ENCODE measurements at regions not wholly inside any gene's neighbourhood (a gene's known extent, or its start where the extent isn't known, plus 50 kb on each side); places are given as distances from the start of the nearest gene placed in this dataset.

DNA sequence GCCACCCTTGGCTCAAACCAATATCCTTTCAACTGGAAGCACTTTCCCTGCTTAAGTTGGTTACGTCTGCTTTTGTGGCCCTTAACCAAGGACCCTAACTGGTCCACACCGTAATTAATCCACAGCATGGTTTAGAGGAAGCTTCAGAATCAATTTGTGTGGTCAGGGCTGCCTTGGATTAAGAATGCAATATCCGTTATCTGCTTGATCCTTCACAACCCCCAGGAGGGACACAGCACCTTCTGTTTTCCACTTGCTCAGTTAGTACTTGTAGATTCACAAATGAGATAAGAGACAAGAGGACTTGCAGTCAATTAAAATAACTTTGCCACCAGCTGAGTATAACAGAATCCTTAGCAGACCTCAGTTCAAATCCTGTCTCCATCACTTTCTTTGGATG, 56.9 kb upstream of the LRP8 start:
- TF ChIP-seq, protein P1, sequence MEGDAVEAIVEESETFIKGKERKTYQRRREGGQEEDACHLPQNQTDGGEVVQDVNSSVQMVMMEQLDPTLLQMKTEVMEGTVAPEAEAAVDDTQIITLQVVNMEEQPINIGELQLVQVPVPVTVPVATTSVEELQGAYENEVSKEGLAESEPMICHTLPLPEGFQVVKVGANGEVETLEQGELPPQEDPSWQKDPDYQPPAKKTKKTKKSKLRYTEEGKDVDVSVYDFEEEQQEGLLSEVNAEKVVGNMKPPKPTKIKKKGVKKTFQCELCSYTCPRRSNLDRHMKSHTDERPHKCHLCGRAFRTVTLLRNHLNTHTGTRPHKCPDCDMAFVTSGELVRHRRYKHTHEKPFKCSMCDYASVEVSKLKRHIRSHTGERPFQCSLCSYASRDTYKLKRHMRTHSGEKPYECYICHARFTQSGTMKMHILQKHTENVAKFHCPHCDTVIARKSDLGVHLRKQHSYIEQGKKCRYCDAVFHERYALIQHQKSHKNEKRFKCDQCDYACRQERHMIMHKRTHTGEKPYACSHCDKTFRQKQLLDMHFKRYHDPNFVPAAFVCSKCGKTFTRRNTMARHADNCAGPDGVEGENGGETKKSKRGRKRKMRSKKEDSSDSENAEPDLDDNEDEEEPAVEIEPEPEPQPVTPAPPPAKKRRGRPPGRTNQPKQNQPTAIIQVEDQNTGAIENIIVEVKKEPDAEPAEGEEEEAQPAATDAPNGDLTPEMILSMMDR (IDR thresholded peaks at IDR 0.05; ENCODE audit: insufficient read depth, low read depth, low read length), result no peak
- DNase-seq (ENCODE audit: low read depth), result no peak
- no peak overlapping the region for H3K4me3 ChIP-seq (ENCODE audit: low read depth, low read length)

DNA sequence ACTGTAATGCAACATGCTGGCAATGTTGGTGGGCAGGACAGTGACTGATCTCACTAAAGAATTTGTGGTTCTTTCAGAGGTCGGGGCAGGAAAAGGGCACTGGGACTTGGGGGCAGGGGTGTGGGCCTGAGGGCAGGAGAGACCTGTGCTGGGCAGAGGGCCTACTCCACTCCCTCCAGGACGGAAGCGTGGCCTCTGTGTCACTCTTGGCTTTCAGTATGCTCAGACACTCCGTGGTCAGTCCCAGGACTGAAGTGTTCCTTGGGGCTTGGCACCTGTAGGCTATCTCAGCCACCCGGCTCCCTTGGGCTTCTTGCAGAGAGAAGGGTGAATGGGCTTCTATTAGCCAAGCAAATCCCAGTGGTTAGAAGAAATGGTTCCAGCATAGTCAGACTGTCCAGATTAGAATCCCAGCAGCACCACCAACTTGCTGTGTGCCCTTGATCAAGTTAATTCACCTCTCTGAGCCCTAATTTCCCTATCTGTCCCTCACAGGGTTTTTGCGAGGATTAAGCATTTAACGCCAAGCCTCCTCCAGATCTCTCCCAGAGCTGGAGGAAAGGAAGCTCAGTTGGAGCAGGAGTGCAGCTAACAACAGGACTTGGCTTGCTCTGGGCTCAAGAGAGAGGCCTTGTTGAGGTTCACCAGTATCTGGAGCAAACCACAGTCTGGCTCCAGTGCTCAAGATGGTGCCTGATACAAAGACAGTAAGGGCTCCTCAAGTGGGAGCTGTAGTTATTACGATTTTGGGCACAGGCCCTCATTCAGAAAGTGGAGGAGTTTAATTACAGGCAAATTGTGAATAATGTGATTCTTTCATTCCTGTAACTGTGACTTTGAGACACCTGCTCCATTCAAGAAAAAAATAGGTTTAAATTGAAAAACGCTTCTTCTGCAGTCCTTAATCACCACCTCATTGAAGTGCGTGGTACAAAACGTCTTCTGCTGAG, 57.7 kb upstream of the LRP8 start:
- TF ChIP-seq, protein P1 (IDR thresholded peaks at IDR 0.05; ENCODE audit: insufficient read depth, low read depth, low read length), result no peak
- no peak for DNase-seq (ENCODE audit: low read depth)
- H3K4me3 ChIP-seq (ENCODE audit: low read depth, low read length), result no peak overlapping the region

DNA sequence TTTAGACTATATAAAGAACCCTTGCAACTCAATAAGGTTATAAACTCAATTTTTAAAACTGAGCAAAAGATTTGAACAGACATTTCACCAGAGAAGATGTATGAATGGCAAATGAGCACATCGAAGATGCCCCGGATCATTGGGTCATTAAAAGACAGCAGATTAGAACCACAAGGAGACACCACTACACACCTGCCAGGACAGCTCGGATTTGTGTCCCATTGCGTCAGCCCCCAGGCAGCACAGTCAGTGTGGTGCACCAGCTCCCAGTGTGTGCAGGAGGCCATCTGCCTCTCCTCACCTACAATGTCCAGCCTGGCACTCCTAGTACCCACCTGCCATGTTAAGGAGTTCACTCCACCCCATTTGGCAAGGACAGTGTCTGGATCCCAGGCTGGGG, 61.1 kb upstream of the LRP8 start:
- DNase-seq (ENCODE audit: low read depth), result no peak
- H3K4me3 ChIP-seq (ENCODE audit: low read depth, low read length), result no peak overlapping the region
- TF ChIP-seq, protein P1 (IDR thresholded peaks at IDR 0.05; ENCODE audit: insufficient read depth, low read depth, low read length), result no peak

DNA sequence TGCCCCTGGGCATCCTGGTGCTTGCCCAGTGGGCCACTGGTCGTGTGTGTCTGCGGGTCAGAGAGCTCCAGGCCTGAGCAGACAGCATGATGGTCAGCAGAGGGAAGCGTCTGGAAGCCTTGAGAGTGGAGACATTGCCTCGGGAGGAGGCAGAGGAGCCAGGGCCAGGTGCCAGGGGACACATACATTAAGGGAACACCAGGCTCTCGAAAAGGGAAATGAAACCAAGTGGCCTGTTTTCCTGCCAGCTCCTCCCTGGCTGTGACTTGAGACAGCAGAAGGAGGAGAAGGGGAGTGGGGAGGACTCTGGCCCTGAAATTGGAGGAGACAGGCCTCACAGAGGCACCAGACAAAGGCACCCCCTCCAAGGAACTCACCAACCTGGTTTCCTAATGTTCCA, 62.4 kb upstream of the LRP8 start:
- TF ChIP-seq, protein P1 (IDR thresholded peaks at IDR 0.05; ENCODE audit: insufficient read depth, low read depth, low read length), result no peak
- no peak for DNase-seq (ENCODE audit: low read depth)
- H3K4me3 ChIP-seq (ENCODE audit: low read depth, low read length), result no peak overlapping the region

DNA sequence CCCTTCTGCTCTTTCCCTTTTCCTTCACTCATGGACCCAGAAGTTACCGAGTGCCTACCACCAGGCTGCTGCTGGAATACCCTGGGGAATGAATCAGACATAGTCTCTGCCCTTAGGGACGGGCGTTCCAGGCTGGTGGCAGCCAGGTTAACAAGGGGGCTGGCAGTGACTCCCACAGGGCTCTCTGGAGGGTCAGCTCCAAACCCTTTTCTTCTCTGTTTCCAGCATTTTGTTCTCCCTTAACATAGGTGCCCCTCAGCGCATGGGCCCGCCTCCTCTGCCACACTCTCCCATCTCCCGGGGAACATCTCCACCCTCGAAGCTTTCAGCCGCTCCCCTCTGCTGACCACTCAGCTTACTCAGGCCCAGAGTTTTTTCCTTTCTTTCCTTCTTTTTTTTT, 62.9 kb upstream of the LRP8 start:
- TF ChIP-seq, protein P1 (IDR thresholded peaks at IDR 0.05; ENCODE audit: insufficient read depth, low read depth, low read length), result no peak
- no peak for DNase-seq (ENCODE audit: low read depth)
- no peak overlapping the region for H3K4me3 ChIP-seq (ENCODE audit: low read depth, low read length)

DNA sequence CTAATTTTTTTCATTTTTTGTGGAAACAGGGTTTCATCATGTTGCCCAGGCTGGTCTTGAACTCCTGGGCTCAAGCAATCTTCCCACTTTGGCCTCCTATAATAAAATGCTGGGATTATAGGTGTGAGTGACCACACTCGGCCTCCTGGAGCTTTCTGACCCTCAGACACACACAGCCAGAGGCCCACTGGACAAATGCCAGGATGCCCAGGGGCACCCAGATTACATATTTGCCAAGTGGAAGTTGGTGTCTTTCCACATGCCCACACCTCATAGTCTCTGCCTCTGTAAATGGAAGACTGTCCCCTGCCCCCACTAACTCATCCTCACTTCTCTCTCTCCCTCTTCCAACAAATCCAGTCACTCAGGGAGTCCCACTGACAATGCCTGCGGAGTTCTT, 63.4 kb upstream of the LRP8 start:
- H3K4me3 ChIP-seq (ENCODE audit: low read depth, low read length), result no peak overlapping the region
- TF ChIP-seq, protein P1 (IDR thresholded peaks at IDR 0.05; ENCODE audit: insufficient read depth, low read depth, low read length), result no peak
- no peak for DNase-seq (ENCODE audit: low read depth)
